Sigmoid colon (tissue), 4 donors: ENCODE measurements at regions not wholly inside any gene's neighbourhood (a gene's known extent, or its start where the extent isn't known, plus 50 kb on each side); places are given as distances from the start of the nearest gene placed in this dataset.

Experiments
- EP300 ChIP-seq, 4 donors: sonication (generic); formaldehyde crosslinking; IDR thresholded peaks; one replicate each; pipeline ENCODE4 v1.6.1; 2017; ENCODE audit warnings: antibody characterized with exemption in 4 of 4
- POLR2AphosphoS5 ChIP-seq, 4 donors: sonication (generic); formaldehyde crosslinking; IDR thresholded peaks; one replicate each; pipeline ENCODE4 v1.6.1; 2017; ENCODE audit warnings: antibody characterized with exemption in 4 of 4
- TF ChIP-seq, protein P1 (sequence below), 4 experiments: fragments of 450-650 bp in 3 of 4; fragments of 200-600 bp in 1 of 4; IDR thresholded peaks; one replicate each; pipeline ENCODE4 v1.5.1; 2016 to 2019; ENCODE audit warnings: antibody characterized with exemption in 4 of 4, mild to moderate bottlenecking in 3 of 4, moderate library complexity in 2 of 4

DNA sequence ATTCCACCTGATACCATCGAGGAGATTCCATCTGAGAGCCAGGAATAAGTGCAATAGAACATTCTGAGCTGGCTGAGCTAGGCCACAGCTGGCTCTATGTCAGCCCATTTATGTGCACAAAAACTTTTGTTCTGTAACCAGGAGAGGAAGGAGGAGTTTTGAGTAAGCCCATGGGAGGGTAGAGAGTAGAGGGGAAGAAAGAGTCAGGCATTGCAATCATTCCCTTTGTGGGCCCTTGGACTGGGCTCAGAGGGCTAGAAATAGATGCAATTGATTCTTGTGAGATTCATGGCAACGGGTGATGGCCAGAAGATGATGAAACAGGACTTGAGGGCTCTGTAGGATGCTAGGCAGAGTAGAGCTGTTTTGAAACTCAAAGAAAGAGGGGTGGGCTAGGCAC lies 104.6 kb upstream of the KIF5B start:
- TF ChIP-seq POLR2AphosphoS5 (IDR thresholded peaks at IDR 0.05) (no peak), EP300 (IDR thresholded peaks at IDR 0.05) (no peak)
- TF ChIP-seq, protein P1, sequence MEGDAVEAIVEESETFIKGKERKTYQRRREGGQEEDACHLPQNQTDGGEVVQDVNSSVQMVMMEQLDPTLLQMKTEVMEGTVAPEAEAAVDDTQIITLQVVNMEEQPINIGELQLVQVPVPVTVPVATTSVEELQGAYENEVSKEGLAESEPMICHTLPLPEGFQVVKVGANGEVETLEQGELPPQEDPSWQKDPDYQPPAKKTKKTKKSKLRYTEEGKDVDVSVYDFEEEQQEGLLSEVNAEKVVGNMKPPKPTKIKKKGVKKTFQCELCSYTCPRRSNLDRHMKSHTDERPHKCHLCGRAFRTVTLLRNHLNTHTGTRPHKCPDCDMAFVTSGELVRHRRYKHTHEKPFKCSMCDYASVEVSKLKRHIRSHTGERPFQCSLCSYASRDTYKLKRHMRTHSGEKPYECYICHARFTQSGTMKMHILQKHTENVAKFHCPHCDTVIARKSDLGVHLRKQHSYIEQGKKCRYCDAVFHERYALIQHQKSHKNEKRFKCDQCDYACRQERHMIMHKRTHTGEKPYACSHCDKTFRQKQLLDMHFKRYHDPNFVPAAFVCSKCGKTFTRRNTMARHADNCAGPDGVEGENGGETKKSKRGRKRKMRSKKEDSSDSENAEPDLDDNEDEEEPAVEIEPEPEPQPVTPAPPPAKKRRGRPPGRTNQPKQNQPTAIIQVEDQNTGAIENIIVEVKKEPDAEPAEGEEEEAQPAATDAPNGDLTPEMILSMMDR (IDR thresholded peaks at IDR 0.05) = no peak
